Kidney (tissue), 13 donors: ENCODE measurements at regions not wholly inside any gene's neighbourhood (a gene's known extent, or its start where the extent isn't known, plus 50 kb on each side); places are given as distances from the start of the nearest gene placed in this dataset.

ENCODE experiments used
- DNase-seq, 5 donors: peaks; one replicate each; pipeline ENCODE4 v3.0.0-alpha.2; 2013 to 2020
- FAIRE-seq: peaks from 2 replicates; lab custom pipeline; 2012; peaks lifted over from hg19 to GRCh38; lab: Jason Lieb, UNC
- H3K27ac ChIP-seq, 2 donors: one replicate each; pipeline ENCODE4 v1.7.0; 2013; ENCODE audit warnings: low read depth in 2 of 2, low read length in 2 of 2, inconsistent platforms in 1 of 2
- H3K27me3 ChIP-seq: one replicate; pipeline ENCODE4 v1.7.1; 2013; ENCODE audit warnings: low read length, inconsistent platforms; ENCODE audit not compliant: control insufficient read depth, insufficient read depth
- H3K36me3 ChIP-seq, 3 donors: one replicate each; pipeline versions ENCODE4 v1.7.0 to v1.7.1; 2013; ENCODE audit warnings: low read length in 3 of 3, control low read depth in 1 of 3, inconsistent platforms in 1 of 3; ENCODE audit not compliant: insufficient read depth in 3 of 3, control insufficient read depth in 2 of 3
- H3K4me1 ChIP-seq, 3 donors: one replicate each; pipeline versions ENCODE4 v1.7.0 to v1.7.1; 2013; ENCODE audit warnings: low read length in 3 of 3, inconsistent platforms in 1 of 3, low read depth in 1 of 3; ENCODE audit not compliant: control insufficient read depth in 2 of 3, insufficient read depth in 2 of 3
- H3K4me3 ChIP-seq, 3 donors: one replicate each; pipeline versions ENCODE4 v1.7.0 to v1.8.1; 2013; ENCODE audit warnings: low read length in 3 of 3, control low read depth in 1 of 3, inconsistent platforms in 1 of 3
- H3K9ac ChIP-seq, 3 donors: one replicate each; pipeline versions ENCODE4 v1.7.0 to v1.7.1; 2013; ENCODE audit warnings: low read length in 3 of 3, control low read depth in 1 of 3, inconsistent platforms in 1 of 3
- H3K9me3 ChIP-seq, 3 donors: one replicate each; pipeline versions ENCODE4 v1.7.0 to v1.7.1; 2013; ENCODE audit warnings: low read length in 3 of 3, control low read depth in 1 of 3, inconsistent platforms in 1 of 3; ENCODE audit not compliant: control insufficient read depth in 2 of 3, insufficient read depth in 1 of 3
- CTCF ChIP-seq: IDR thresholded peaks from 3 replicates; pipeline ENCODE4 v1.5.1; 2012; ENCODE audit warnings: mild to moderate bottlenecking, moderate library complexity, borderline replicate concordance; ENCODE audit not compliant: insufficient read depth; ENCODE audit errors: extremely low read depth
- intact Hi-C: fragments of 100-400 bp; cut with DNase I; formaldehyde crosslinking; loops from one replicate; pipeline ENCODE4 v1.11.1; 2022
- donor health status: control.
- donor health status: control.
- donor health status: control.
- donor health status: control.
- donor health status: control.
- donor health status: DM: yes; HTN: yes; CAD: no.
- donor health status: Normal renal cell carcinoma (clear cell type).

GRCh38 chr5:130955041-130955440, 210.0 kb downstream of the HINT1 start:
- Histone ChIP-seq H3K4me1 (no peaks in the 10 kb centered on the region), H3K36me3 (no peaks in the 10 kb centered on the region), H3K4me3 (no peak overlapping the region), H3K9ac (no peak overlapping the region), H3K9me3 (no peaks in the 10 kb centered on the region), H3K27me3 (no peaks in the 10 kb centered on the region), H3K27ac (no peak overlapping the region)
- intact Hi-C loops = no loop called here
- TF ChIP-seq CTCF = no peak
- FAIRE-seq (no peak), DNase-seq (no peak)

- no peak for FAIRE-seq
- Histone ChIP-seq H3K9ac (no peak overlapping the region), H3K27ac (no peak overlapping the region), H3K9me3 (no peaks in the 10 kb centered on the region), H3K36me3 (no peaks in the 10 kb centered on the region), H3K4me1 (no peaks in the 10 kb centered on the region), H3K4me3 (no peak overlapping the region), H3K27me3 (no peaks in the 10 kb centered on the region)
- intact Hi-C loops = no loop called here
- no peak for TF ChIP-seq CTCF
- no peak for DNase-seq
Observed at GRCh38 chr5:130954336-130954735, 210.7 kb downstream of the HINT1 start.

GRCh38 chr5:130939059-130939458, 226.0 kb downstream of the HINT1 start:
- no peaks in the 10 kb centered on the region for H3K36me3 ChIP-seq
- H3K9me3 ChIP-seq = no peaks in the 10 kb centered on the region
- no peaks in the 10 kb centered on the region for H3K4me1 ChIP-seq
- no peak overlapping the region for H3K4me3 ChIP-seq
- FAIRE-seq (no peak), DNase-seq (no peak)
- no peak overlapping the region for H3K27ac ChIP-seq
- no peak overlapping the region for H3K9ac ChIP-seq
- no peaks in the 10 kb centered on the region for H3K27me3 ChIP-seq
- TF ChIP-seq CTCF = no peak
- intact Hi-C loops = no loop called here

- H3K4me3 ChIP-seq = no peak overlapping the region
- no peak for FAIRE-seq
- intact Hi-C loops = no loop called here
Observed at GRCh38 chr5:130937046-130937445, 228.0 kb downstream of the HINT1 start.

More at GRCh38 chr5:130937046-130937445, 228.0 kb downstream of the HINT1 start:
- Histone ChIP-seq H3K36me3 (no peaks in the 10 kb centered on the region), H3K27me3 (no peaks in the 10 kb centered on the region), H3K9me3 (no peaks in the 10 kb centered on the region), H3K9ac (no peak overlapping the region), H3K4me1 (no peaks in the 10 kb centered on the region), H3K27ac (no peak overlapping the region)
- no peak for TF ChIP-seq CTCF
- no peak for DNase-seq
